ENCODE measurements at regions not wholly inside any gene's neighbourhood (a gene's known extent, or its start where the extent isn't known, plus 50 kb on each side); places are given as distances from the start of the nearest gene placed in this dataset.

DNA sequence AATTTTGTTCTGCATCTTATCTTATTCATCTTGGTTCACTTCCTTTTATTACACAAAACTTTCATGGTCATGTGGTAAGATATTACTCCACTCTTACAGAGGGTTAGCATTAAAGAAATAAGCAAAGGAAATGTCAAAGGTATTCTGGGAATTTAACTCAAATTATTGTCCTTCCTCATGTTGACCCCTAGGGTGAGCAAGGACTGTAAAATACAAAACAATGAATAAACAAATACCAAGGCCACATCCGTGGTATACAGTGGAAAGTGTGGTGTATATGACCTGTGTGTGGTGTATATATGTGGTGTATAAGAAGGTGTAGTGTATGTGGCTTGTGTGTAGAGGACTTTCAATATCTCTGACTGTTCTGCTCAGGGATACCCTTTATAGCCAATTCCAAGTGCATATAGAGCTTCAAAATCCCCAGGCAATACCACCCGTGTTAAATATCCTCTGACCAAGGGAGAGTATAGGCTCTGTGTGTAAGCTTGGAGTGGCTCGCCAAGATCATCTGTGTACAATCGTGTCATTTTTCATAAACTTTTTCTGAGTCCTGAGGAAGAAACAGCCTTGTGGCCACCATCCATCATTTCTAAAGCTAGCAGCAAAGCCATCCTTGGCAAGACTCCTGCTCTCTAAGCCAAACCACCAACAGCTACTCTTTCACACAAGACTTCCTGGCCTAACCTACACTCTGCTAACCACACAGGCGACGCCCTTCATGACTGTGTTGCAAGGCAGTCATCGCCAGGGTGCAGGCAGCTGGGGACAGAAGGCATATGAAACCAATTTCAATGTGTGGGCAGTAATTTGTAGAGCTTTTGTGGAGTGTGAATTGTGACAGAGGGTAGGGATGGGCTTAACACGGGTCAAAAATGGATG, 548.0 kb downstream of the ETS1 start:
- DNase-seq (ENCODE audit: low read depth) = peak; percentile 96

GRCh38 chr11:128036556-128037093, 550.7 kb downstream of the ETS1 start:
- peak; percentile 48 for DNase-seq (ENCODE audit: low read depth)

- no peak for DNase-seq (ENCODE audit: low read depth)
Measured at GRCh38 chr11:128036006-128036405, 551.4 kb downstream of the ETS1 start.

DNA sequence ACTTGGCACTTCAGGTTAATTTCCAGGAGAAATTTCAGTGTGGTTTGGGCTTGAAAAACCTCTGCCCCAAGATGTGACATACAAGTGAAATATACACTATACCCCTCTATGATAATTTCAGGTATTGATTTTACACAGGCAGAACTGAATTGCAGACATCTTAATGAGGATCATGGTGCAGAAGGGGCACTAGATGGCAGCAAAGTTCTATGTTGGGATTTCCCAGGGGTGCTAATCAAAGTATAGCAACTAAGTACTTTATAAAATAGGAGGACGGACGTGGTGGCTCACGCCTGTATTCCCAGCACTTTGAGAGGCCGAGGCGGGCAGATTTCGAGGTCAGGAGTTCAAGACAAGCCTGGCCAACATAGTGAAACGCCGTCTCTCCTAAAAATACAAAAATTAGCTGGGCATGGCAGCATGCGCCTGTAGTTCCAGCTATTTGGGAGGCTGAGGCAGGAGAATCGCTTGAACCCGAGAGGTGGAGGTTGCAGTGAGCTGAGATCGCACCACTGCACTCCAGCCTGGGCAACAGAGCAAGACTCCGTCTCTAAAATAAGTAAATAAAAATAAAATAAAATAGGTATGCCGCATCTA, 555.7 kb downstream of the ETS1 start:
- peak; percentile 65 for DNase-seq (ENCODE audit: low read depth)

DNA sequence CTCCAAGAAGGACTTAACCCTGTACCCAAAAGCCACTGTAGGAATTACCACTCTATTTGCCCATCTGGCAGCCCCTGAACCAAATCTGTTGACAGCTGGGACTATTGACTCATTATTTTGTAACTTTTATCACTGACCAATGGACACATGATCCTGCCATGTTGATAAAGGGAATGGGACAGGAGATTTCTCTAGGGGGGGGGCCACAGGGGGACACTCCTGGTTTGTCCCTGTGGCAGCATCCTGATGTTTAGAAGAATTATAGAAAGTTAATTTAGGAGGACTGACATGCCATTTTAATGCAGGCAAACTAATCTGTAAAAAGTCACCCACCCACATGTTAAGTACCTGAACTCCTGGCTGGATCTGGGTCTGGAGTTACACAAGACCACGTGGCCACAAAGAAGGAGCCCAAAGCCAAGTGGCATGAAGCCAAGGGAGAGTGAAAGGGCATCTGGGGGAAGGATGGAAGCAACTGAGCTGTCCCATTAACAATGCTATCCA, 558.1 kb downstream of the ETS1 start:
- DNase-seq (ENCODE audit: low read depth) = no peak

DNA sequence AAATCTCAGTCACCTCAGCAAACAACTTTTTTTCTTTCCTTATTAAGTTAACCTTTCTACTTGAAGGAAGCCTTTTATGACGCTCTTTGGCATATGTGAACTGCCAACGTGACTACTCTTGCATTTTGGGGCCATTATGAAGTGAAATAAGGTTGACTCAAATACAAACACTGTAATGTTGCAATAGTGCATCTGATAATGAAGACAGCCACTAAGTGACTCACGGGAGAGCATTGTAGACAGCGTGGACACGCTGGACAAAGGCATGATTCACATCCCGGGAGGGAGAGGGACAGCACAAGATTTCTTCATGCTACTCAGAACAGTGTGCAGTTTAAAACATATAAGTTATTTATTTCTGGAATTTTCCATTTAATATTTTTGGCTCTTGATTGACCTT, 560.8 kb downstream of the ETS1 start:
- peak; percentile 87 for DNase-seq (ENCODE audit: low read depth)

DNA sequence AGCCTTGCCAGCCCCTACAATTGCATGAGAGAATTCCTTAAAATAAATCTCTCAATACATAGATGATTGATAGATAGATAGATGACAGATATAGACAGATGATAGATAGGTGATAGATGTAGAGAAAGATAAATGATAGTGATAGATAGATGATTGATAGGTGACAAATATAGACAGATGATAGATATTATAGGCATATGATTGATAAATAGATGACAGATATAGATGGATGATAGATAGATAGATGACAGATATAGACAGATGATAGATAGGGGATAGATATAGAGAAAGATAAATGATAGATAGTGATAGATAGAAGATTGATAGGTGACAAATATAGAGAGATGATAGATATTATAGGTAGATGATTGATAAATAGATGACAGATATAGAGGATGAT, 564.6 kb downstream of the ETS1 start:
- DNase-seq (ENCODE audit: low read depth) = no peak

- DNase-seq (ENCODE audit: low read depth) = peak; percentile 39
Measured at GRCh38 chr11:128022007-128022368, 565.4 kb downstream of the ETS1 start.

DNA sequence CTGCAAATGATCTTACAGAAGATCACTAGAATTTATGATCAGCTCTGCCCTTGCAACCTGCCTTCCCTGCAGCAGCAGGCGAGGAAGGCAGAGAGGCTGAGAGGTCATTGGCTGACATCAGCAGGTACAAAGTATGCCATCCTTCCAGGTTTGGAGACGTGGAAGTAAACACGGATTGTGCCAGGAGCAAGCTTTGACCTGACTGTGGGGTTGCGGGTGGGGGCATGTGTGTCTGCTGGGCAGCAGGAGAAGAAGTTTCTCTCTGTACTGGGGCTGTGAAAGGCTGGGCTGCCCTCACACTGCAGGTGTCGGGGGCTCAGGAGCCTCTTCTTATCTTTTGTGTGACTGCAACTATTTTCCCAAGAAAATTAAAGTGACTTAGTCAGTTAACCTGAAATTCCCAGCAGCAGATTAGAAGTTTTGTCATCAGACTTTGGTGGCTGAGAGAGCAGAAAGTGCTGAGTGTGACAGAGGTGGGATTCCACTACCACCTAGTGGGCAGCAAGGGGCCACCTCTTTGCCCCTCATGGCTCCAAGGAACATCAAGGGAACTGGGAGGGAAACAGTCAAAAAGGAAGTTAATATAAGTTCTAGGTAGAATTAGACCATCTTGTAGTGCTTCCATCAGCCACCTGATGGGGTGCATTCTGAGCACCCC, 565.9 kb downstream of the ETS1 start:
- peak; percentile 43 for DNase-seq (ENCODE audit: low read depth)

GRCh38 chr11:128018692-128019091, 568.7 kb downstream of the ETS1 start:
- peak; percentile 30 for DNase-seq (ENCODE audit: low read depth)

DNA sequence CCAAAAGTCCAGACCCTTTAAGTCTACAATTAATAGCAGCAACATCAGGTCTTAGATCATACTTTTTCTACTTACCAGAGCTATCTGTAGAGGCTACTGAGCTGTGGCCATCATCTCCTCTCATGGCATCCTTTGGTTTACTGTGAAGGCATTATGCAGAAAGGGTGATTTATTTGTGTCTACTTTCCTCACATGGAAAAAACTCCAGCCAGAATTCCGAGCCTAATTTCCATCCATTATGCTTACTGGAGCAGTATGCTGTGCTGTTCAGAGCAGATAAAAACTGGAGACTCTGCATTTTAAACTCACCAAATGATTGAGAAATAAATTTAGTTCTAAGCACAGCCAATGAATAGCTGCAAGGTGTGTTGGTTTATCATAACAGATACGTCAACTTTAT, 581.8 kb downstream of the ETS1 start:
- no peak for DNase-seq (ENCODE audit: low read depth)

- DNase-seq (ENCODE audit: low read depth) = no peak
Measured at GRCh38 chr11:127998421-127998820, 588.9 kb downstream of the ETS1 start.

DNA sequence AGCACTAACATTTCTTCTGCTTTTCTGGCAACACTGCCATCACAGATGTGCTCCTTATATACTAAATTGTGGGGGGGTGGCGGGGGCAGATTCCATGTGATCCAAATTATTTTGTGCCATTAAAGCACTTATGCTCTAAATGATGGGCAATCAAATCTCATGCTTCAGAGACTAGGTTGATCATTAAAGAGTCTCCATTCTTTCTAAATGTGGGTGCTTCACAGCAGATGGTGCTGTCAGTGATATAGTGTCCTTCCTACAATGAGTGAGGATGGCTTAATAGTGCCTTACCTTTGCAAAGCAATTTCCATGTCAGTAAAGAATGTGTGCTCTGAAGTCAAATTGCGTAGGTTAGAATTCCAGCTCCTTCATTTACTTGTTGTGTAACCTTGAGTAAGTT, 589.8 kb downstream of the ETS1 start:
- no peak for DNase-seq (ENCODE audit: low read depth)

DNA sequence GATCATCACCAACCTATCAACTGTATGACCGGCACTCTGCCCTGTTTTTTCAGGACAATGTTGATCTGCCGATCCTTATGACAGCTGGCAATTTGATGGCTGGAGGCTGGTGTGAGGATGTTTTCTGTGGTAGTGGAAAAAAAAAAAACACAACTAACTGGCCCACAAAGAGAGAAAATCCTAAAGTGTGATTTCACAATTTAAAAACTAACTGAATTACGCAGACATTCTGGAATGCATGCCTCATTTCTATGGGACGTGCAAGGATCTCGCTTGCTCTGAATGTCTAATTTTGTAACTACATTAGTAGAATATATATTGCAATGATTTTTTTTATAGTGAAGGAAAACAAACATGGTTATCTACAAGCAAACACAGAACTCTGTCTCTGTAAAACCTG, 590.5 kb downstream of the ETS1 start:
- peak; percentile 2 for DNase-seq (ENCODE audit: low read depth)

- DNase-seq (ENCODE audit: low read depth) = no peak
Measured at GRCh38 chr11:127995921-127996320, 591.4 kb downstream of the ETS1 start.

- DNase-seq (ENCODE audit: low read depth) = peak; percentile 10
Measured at GRCh38 chr11:127994736-127995135, 592.6 kb downstream of the ETS1 start.

DNA sequence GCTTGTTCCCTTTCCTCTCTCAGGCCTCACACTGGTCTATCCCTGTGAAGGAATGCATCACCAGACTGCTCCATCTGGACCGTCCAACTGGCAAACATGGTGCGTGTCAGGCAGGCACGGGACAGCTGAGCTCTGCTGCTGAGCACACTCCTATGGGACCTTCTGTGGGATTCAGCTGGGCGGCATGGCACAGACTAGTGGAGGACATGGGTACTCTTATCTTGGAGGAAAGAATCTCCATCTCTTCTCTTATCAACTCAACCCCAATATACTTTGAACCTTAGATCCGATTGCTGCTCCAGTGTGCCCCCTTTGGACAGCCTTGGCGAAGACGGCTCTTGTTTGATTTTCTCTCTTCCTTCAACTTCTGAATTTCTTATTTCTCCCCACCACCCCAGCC, 593.6 kb downstream of the ETS1 start:
- DNase-seq (ENCODE audit: low read depth) = peak; percentile 2

- no peak for DNase-seq (ENCODE audit: low read depth)
Measured at GRCh38 chr11:127993281-127993680, 594.1 kb downstream of the ETS1 start.

GRCh38 chr11:127986073-127986472, 601.3 kb downstream of the ETS1 start:
- DNase-seq (ENCODE audit: low read depth) = no peak

DNA sequence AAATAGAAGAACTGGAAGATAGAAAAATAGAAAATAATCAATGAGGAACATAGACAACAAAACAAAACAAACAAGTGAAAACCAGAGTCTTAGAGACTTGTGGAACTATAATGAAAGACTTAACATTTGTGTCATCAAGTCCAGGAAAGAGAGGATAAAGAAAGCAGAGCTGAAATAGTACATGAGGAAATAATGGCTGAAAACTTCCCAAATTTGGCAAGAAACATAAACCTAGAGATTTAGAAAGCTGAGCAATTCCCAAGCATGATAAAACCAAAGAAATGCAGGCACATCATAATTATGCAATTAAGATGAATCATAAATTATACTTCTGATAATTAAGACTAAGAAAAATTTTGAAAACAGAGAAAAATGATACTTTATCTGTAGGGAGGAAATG, 614.5 kb downstream of the ETS1 start:
- no peak for DNase-seq (ENCODE audit: low read depth)

- no peak for DNase-seq (ENCODE audit: low read depth)
Measured at GRCh38 chr11:127971448-127971847, 615.9 kb downstream of the ETS1 start.

GRCh38 chr11:127966821-127967220, 620.5 kb downstream of the ETS1 start:
- DNase-seq (ENCODE audit: low read depth) = no peak

Measured in Daoy (cell line).